Stimulated activated effector memory CD8-positive, alpha-beta T cell treated with anti-CD3 and anti-CD28 coated beads, Interleukin-12 subunit alpha, Interleukin-12 subunit beta, amount 100 ng/mL, for 72 hours (primary cell): ENCODE measurements at regions not wholly inside any gene's neighbourhood (a gene's known extent, or its start where the extent isn't known, plus 50 kb on each side); places are given as distances from the start of the nearest gene placed in this dataset.

Source experiments
- ATAC-seq: fragments of 150-1000 bp; cut with Tn5 transposase; 2 replicates; pipeline ENCODE4 v1.10.0; 2021
- DNase-seq, 2 donors: peaks; one replicate each; pipeline ENCODE4 v3.0.0; 2021 to 2022; ENCODE audit warnings: low spot score in 2 of 2
- H3K27ac Mint-ChIP-seq: one replicate; pipeline ENCODE4 v1.8.0; 2022; ENCODE audit warnings: mild to moderate bottlenecking, mixed read lengths
- H3K36me3 Mint-ChIP-seq: one replicate; pipeline ENCODE4 v1.8.0; 2022; ENCODE audit warnings: mild to moderate bottlenecking, mixed read lengths
- H3K4me1 Mint-ChIP-seq: one replicate; pipeline ENCODE4 v1.8.0; 2022; ENCODE audit warnings: mixed read lengths
- H3K4me3 Mint-ChIP-seq: one replicate; pipeline ENCODE4 v1.8.0; 2022; ENCODE audit warnings: mild to moderate bottlenecking, mixed read lengths
- H3K9me3 Mint-ChIP-seq: one replicate; pipeline ENCODE4 v1.8.0; 2022; ENCODE audit warnings: mixed read lengths

DNA sequence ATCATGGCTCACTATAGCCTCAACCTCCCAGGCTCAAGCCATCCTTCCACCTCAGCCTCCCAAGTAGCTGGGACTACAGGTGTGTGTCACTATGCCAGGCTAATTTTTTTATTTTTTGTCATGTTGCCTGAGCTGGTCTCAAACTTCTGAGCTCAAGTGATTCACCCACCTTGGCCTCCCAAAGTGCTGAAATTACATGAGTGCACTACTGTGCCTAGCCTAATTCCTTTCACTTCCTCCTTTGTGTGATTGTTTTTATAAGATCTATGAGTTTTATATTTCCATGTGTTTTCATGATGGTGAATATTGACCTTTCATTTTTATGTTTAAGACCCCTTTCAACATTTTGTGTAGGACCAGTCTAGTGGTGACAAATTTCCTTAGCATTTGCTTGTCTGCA lies 55.2 kb upstream of the IL12B start:
- ATAC-seq, result no peak
- Mint-ChIP-seq H3K9me3 (peaks cover 40% of the 10 kb centered on the region), H3K4me3 (no peak overlapping the region), H3K27ac (no peak overlapping the region), H3K36me3 (no peaks in the 10 kb centered on the region), H3K4me1 (no peaks in the 10 kb centered on the region)
- no peak for DNase-seq

- ATAC-seq (no peak), DNase-seq (no peak)
- no peaks in the 10 kb centered on the region for H3K4me1 Mint-ChIP-seq
- peaks cover 38% of the 10 kb centered on the region for H3K9me3 Mint-ChIP-seq
- H3K36me3 Mint-ChIP-seq, result no peaks in the 10 kb centered on the region
- H3K27ac Mint-ChIP-seq, result no peak overlapping the region
- no peak overlapping the region for H3K4me3 Mint-ChIP-seq
These were observed 55.9 kb upstream of the IL12B start for GRCh38 chr5:159386028-159386711.

DNA sequence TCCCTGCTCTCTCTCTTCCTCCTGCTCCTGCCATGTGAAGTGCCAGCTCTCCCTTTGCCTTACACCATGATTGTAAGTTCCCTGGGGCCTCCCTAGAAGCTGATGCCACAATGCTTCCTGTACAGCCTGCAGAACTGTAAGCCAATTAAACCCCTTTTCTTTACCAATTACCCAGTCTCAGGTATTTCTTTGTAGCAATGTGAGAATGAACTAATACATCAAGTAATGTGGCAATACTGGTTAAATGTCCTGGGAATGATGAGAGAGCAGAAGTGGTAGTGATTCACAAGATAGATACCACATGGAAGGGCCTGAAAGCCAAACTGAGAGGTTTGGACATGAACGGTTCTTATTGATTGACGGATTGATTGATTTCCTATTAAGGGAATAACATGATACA lies 62.6 kb upstream of the IL12B start:
- DNase-seq (no peak), ATAC-seq (no peak)
- Mint-ChIP-seq H3K36me3 (no peaks in the 10 kb centered on the region), H3K9me3 (peaks cover 15% of the 10 kb centered on the region), H3K4me1 (no peaks in the 10 kb centered on the region), H3K4me3 (no peak overlapping the region), H3K27ac (no peak overlapping the region)

GRCh38 chr5:159393854-159394274 lies 63.6 kb upstream of the IL12B start:
- ATAC-seq (no peak), DNase-seq (no peak)
- H3K4me1 Mint-ChIP-seq, result no peaks in the 10 kb centered on the region
- no peak overlapping the region for H3K4me3 Mint-ChIP-seq
- no peak overlapping the region for H3K27ac Mint-ChIP-seq
- H3K36me3 Mint-ChIP-seq, result no peaks in the 10 kb centered on the region
- peaks cover 8% of the 10 kb centered on the region for H3K9me3 Mint-ChIP-seq

DNA sequence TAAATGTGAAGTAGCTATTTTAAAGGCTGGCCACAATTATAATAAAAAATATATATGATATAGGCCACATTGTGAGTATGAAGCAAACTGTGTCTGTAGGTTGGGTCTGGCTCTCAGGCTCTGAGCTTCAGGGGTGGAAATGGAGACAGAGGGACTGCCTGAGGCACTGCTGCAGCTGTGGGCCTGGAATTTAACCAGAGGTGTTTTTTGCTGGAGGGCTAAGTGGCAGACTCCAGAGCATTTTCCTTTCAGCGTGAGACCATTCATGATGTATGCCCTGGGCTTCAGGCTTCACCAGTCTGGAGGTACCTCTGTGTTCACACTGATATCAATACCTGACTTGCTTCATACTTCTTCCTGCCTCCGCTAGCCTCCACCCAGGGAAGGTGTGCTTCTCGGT lies 64.9 kb upstream of the IL12B start:
- H3K27ac Mint-ChIP-seq, result no peak overlapping the region
- DNase-seq, result no peak
- no peaks in the 10 kb centered on the region for H3K9me3 Mint-ChIP-seq

GRCh38 chr5:159398936-159399335 lies 68.6 kb upstream of the IL12B start:
- no peaks in the 10 kb centered on the region for H3K9me3 Mint-ChIP-seq
- no peak overlapping the region for H3K4me3 Mint-ChIP-seq
- H3K4me1 Mint-ChIP-seq, result no peaks in the 10 kb centered on the region
- no peak overlapping the region for H3K27ac Mint-ChIP-seq
- no peaks in the 10 kb centered on the region for H3K36me3 Mint-ChIP-seq
- DNase-seq (no peak), ATAC-seq (no peak)

More for the DNA sequence above, 64.9 kb upstream of the IL12B start:
- H3K4me3 Mint-ChIP-seq, result no peak overlapping the region
- ATAC-seq, result no peak
- no peaks in the 10 kb centered on the region for H3K36me3 Mint-ChIP-seq
- H3K4me1 Mint-ChIP-seq, result no peaks in the 10 kb centered on the region

- H3K36me3 Mint-ChIP-seq, result no peaks in the 10 kb centered on the region
- ATAC-seq (no peak), DNase-seq (peak in 1 of 2 donors; percentile 35)
- H3K4me1 Mint-ChIP-seq, result no peaks in the 10 kb centered on the region
- no peak overlapping the region for H3K27ac Mint-ChIP-seq
- H3K4me3 Mint-ChIP-seq, result no peak overlapping the region
- no peaks in the 10 kb centered on the region for H3K9me3 Mint-ChIP-seq
These were observed 70.2 kb upstream of the IL12B start for GRCh38 chr5:159400476-159400875.

DNA sequence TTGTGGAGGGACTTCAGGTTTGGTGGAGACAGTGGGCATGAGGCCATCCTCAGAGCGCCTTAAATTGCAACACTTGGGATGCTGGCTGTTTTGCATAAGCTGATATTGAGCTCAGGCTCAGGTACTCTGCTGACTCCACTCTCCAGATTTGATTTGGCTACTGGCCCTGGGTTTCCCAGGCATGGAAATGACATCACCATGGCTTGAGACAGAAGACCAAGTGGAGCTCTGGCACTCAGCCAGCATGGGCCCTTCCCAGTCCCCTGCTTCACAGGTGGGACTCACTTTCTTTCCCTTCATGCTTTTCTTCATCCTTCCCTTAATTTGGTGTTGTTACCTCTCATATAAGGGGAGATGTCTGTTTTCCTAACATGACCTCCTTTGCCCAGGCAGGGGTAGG lies 72.0 kb upstream of the IL12B start:
- no peak overlapping the region for H3K4me3 Mint-ChIP-seq
- no peak overlapping the region for H3K27ac Mint-ChIP-seq
- H3K9me3 Mint-ChIP-seq, result no peaks in the 10 kb centered on the region
- no peaks in the 10 kb centered on the region for H3K36me3 Mint-ChIP-seq
- no peak for DNase-seq
- ATAC-seq, result no peak
- no peaks in the 10 kb centered on the region for H3K4me1 Mint-ChIP-seq

- no peaks in the 10 kb centered on the region for H3K4me1 Mint-ChIP-seq
- no peak for ATAC-seq
- no peak overlapping the region for H3K4me3 Mint-ChIP-seq
- no peak for DNase-seq
- H3K27ac Mint-ChIP-seq, result no peak overlapping the region
- no peaks in the 10 kb centered on the region for H3K36me3 Mint-ChIP-seq
- H3K9me3 Mint-ChIP-seq, result no peaks in the 10 kb centered on the region
These were observed 72.6 kb upstream of the IL12B start for GRCh38 chr5:159402856-159403255.

DNA sequence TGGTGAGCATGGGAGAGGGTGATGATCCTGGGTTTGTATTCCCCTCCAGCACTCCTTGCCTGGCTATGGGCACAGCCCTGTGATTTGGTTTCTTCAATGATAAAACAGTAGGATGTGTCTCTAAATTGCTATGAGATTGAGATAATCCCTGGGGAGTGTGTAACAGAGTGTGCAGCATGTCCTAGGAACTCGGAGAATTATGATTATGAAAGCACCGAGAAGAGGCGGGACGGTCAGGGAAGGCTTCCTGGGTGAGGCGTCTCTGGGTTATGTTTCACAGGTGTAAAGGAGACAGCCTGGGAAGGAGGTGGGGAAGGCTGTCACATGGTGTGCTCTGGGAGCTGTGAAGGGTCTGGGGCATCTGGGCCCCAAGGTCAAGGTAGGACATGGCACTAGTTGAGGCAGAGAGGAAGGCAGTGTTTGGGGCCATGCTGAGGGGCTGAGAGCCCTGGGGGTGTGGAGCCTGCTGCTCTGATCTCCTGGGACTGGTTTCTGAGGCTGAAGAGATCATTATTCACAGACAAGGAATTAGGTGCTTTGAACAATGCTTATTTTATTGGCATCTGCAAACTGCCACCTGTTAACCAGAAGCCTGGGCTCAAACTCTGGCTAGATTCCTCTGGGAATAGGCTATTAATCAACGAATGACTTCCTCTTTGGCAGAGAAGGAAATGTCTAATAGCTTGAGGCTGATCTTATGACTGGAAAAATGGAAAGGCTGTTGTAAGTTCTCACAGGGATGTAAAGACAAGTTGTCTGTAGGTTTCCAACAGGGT lies 73.8 kb upstream of the IL12B start:
- H3K4me1 Mint-ChIP-seq, result peaks cover 9% of the 10 kb centered on the region
- H3K27ac Mint-ChIP-seq, result no peak overlapping the region
- ATAC-seq, result no peak
- H3K4me3 Mint-ChIP-seq, result no peak overlapping the region
- H3K9me3 Mint-ChIP-seq, result no peaks in the 10 kb centered on the region
- H3K36me3 Mint-ChIP-seq, result no peaks in the 10 kb centered on the region
- peak in 1 of 2 donors; percentile 41 for DNase-seq

DNA sequence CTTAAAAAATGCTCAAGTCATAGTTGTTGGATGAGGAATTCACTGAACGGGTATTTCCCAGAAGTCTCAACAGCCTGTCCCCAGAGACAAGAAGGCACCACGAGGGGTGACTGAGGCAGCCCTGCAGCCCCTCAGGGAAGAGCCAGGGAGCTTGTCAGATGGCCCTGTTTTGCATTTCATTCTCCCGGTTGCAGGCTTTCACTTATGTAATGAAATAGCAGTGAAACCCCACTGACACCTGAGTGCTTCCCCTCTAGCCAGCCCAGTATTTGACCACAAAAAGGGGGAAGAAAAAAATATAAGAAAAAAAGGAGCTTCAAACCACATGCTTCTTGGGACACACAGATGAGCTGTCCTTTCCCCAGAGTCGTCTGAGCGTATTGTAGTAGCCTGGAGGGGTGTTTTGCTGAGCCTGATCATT lies 75.3 kb upstream of the IL12B start:
- DNase-seq (peak in 1 of 2 donors; percentile 40), ATAC-seq (no peak)
- Mint-ChIP-seq H3K4me3 (no peak overlapping the region), H3K36me3 (no peaks in the 10 kb centered on the region), H3K27ac (no peak overlapping the region), H3K9me3 (no peaks in the 10 kb centered on the region), H3K4me1 (peaks cover 24% of the 10 kb centered on the region)

- DNase-seq (no peak), ATAC-seq (no peak)
- Mint-ChIP-seq H3K4me1 (peaks cover 32% of the 10 kb centered on the region), H3K27ac (no peak overlapping the region), H3K4me3 (no peak overlapping the region), H3K9me3 (no peaks in the 10 kb centered on the region), H3K36me3 (no peaks in the 10 kb centered on the region)
These were observed 76.3 kb upstream of the IL12B start for GRCh38 chr5:159406571-159406970.

DNA sequence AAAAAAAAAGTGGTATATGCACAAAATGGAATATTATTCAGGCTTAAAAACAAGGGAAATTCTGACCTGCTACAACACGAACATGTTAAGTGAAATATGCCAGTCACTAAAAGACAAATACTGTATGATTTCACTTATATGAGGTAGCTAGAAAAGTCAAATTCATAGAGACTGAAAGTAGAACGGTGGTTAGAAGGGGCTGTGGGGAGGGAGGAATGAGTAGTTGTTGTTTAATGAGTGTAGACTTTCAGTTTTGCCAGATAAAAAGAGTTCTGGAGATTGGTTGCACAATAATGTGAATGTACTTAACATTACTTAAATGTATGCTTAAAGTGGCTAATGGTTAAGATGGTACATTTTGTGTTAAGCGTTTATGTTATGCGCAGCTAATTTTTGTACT lies 79.5 kb upstream of the IL12B start:
- Mint-ChIP-seq H3K4me3 (no peak overlapping the region), H3K27ac (no peak overlapping the region), H3K4me1 (peaks cover 51% of the 10 kb centered on the region), H3K9me3 (no peaks in the 10 kb centered on the region), H3K36me3 (peaks cover 11% of the 10 kb centered on the region)
- DNase-seq (no peak), ATAC-seq (peak; percentile 94)

DNA sequence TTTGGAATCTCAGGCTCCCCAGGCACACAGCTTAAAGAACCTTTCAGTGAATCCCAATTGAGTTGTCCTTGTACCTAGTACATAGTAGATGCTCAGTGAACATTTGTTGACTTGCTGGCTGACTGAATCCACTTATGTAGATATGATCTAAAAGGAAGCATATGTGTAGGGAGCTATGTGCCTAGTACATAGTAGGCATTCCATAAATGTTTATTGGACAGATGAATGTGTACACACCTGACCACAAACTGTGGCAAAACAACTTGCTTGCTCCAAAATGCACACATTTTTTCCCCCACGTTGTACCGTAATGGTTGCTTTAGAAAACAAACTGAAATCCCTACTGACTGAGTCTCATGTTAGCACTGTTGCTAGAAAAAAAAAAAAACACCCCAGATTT lies 80.2 kb upstream of the IL12B start:
- DNase-seq (no peak), ATAC-seq (no peak)
- Mint-ChIP-seq H3K36me3 (peaks cover 11% of the 10 kb centered on the region), H3K9me3 (no peaks in the 10 kb centered on the region), H3K4me1 (peaks cover 55% of the 10 kb centered on the region), H3K4me3 (no peak overlapping the region), H3K27ac (no peak overlapping the region)

DNA sequence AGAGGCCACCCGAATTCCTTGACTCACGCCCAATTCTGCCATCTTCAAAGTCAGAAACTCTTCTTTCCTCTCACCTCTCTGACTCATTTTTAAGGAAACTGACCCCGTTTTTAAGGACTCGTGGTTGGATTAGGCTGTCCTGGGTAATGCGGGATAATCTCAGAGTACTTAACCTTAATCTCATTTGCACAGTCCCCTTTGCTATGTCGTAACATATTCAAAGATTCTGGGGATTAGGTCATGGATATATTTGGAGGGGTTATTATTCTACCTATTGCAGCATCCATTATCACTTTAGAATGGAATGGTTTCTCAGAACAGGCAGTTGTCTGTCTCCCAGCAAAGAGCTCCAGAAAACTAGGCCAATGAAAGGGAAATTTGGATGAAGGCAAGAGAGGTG lies 80.8 kb upstream of the IL12B start:
- no peak overlapping the region for H3K4me3 Mint-ChIP-seq
- ATAC-seq (no peak), DNase-seq (no peak)
- no peaks in the 10 kb centered on the region for H3K9me3 Mint-ChIP-seq
- H3K4me1 Mint-ChIP-seq, result peaks cover 55% of the 10 kb centered on the region
- peaks cover 11% of the 10 kb centered on the region for H3K36me3 Mint-ChIP-seq
- no peak overlapping the region for H3K27ac Mint-ChIP-seq
